GM10248 (cell line): ENCODE measurements at regions not wholly inside any gene's neighbourhood (a gene's known extent, or its start where the extent isn't known, plus 50 kb on each side); places are given as distances from the start of the nearest gene placed in this dataset.
"Not testable (repeated sequence)": the region's sequence is repeated elsewhere in the genome, so short reads cannot be mapped to it uniquely, and the experiment has no call there.

Source experiments
- CTCF ChIA-PET: fragments of 300-600 bp; sonication (Branson Sonifier 250); formaldehyde crosslinking; extraction: SDS; loops from one replicate; lab custom pipeline; 2021; ENCODE audit warnings: antibody characterized with exemption; lab: Yijun Ruan, JAX
- POLR2A ChIA-PET: fragments of 350-650 bp; sonication (Branson Sonifier 250); formaldehyde crosslinking; extraction: SDS; loops from one replicate; lab custom pipeline; 2020; ENCODE audit warnings: antibody characterized with exemption; lab: Yijun Ruan, JAX
- DNase-seq: peaks from one replicate; pipeline ENCODE4 v3.0.0; 2012; ENCODE audit errors: extremely low spot score
- CTCF ChIP-seq: IDR thresholded peaks from 2 replicates; pipeline ENCODE4 v1.5.1; 2012; ENCODE audit warnings: mild to moderate bottlenecking, low read depth; ENCODE audit errors: extremely low read depth, missing control alignments, control extremely low read depth

DNA sequence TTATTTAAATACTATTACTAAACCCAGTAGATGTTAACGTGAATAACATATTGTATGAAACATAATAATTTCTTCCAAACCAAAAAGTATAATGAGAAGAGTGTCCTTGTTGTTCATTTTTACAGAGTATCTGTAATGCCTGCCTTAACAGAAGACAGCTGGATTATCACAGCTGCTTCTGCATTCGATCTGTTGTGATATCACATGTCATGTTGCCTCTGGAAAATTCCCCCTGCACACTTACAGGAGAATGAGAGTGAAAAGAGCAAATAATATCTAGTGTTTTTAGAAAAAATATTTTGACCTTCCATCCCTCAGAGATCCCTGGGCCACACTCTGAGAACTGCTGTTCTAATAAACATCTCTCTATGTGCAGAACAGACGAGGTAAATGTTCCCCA is 240.1 kb upstream of the NOCT start:
- POLR2A ChIA-PET: no interaction called here
- TF ChIP-seq CTCF: no peak
- no peak for DNase-seq
- CTCF ChIA-PET: interaction anchor here (1.0 to 1.1 kb wide), 2 partner anchors 10 to 11 kb away, joined by 3 read pairs; no protein-coding TSS in a partner anchor

DNA sequence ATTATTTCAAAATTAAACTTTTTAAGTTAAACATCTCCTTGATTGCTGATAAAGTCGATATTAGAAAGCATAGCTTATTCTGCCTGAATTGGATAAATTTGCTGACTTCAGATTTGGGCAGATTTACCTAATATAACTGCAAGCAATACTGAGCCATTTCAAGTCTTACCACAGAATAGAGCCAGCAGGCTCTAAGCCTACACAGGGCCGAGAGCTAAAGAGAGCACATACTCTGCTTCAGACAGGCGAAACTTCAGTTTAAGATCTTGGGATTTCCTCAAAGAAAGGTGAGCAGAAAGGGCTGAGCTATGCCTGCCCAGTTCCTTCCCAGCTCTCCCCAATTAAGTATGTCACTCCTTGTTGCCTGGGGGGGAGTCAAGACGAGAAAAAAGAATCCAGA is 240.6 kb upstream of the NOCT start:
- ChIA-PET CTCF (interaction anchor here (1.0 to 1.1 kb wide), 2 partner anchors 10 kb away, joined by 3 read pairs; no protein-coding TSS in a partner anchor), POLR2A (no interaction called here)
- no peak for DNase-seq
- no peak for TF ChIP-seq CTCF

- CTCF ChIA-PET: interaction anchor here (1.0 kb wide), 1 partner anchor 10 kb away, joined by 3 read pairs; no protein-coding TSS in a partner anchor
- POLR2A ChIA-PET, DNase-seq: not testable (repeated sequence)
Observed at GRCh38 chr4:138774125-138774524, 241.5 kb upstream of the NOCT start.

DNA sequence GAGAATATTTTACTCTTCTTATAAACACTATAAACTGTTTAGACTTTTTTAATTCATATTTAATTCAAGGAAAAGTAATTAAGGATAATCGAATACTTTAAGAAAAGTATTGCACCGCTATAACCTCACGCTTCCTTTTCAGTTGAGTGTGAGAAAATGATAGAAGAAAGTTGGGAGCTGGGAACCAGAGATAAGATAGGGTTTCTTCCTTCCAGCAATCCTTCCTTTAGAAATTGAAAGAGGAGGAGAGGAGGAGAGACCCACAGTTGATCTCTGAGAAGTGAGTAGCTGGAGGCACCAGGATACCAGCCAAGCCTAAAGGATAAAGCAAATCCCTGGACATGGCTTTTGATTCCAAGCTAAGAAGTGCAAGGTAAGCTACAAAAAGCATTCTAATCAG is 242.3 kb upstream of the NOCT start:
- POLR2A ChIA-PET: no interaction called here
- no peak for DNase-seq
- CTCF ChIA-PET: interaction anchor here (1.1 to 1.5 kb wide), 2 partner anchors 10 to 16 kb away, joined by 3 read pairs; no protein-coding TSS in a partner anchor
- no peak for TF ChIP-seq CTCF

DNA sequence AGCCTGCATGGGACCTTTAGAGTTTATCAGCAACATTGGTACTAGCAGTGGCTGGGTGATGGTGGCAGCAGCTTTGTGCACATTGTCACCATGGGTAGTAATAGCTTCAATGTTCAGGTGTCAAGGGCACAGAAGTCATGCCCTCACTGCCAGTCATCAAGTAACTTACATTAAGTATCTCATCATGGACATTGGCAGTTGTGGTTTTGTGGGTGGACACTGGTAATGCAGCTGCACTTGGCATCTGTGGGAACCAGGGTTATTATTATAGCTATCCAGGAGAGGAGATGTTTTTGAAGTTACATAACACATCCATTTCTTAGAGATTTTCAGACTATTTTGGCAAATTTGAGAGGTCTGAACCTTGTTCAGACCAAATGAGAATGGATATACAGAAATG is 243.2 kb upstream of the NOCT start:
- DNase-seq: no peak
- CTCF ChIA-PET: interaction anchor here (1.1 to 1.5 kb wide), 3 partner anchors 9 to 28 kb away, joined by 3 read pairs; no protein-coding TSS in a partner anchor
- TF ChIP-seq CTCF: no peak
- POLR2A ChIA-PET: no interaction called here

DNA sequence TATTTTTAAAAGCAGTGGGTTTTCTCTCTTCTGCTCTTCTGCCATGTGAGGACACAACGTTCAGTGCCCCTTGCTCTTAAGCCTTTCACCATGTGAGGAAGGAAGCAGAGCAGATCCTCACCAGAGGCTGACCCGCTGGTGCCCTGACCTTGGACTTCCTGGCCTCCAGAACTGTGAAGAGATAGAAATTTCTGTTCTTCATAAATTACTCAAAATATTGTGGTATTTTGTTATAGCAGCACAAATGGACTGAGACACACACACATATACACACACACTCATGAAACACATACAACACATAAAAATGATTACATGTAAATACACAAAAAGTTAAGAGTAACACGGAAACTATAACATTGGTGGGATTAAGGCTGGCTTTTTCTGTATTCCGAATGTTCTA is 244.8 kb upstream of the NOCT start:
- TF ChIP-seq CTCF: no peak
- ChIA-PET CTCF (interaction anchor here (1.0 kb wide), 1 partner anchor 28 kb away, joined by 3 read pairs; no protein-coding TSS in a partner anchor), POLR2A (no interaction called here)
- no peak for DNase-seq

DNA sequence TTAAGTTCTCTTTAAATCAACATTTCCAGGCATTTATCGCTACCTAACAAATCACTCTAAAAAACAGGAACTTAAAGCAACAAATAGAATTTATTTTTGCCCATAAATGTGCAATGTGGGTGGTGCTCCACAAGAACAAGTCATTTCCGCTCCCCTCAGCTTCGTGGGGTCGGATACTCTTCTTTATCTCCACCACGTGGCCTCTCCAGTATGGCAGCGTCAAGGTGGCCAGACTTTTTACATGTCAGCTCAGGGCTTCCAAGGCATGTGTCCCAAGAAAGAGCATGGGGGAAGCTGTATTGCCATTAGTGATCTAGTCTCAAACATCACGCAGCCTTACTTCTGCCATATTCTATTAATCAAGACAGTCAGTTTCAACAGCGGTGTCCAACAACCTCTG is 249.2 kb upstream of the NOCT start:
- no peak for TF ChIP-seq CTCF
- POLR2A ChIA-PET: no interaction called here
- no peak for DNase-seq
- CTCF ChIA-PET: no interaction called here
